Neuronal stem cell (in vitro differentiated cells): ENCODE measurements at regions not wholly inside any gene's neighbourhood (a gene's known extent, or its start where the extent isn't known, plus 50 kb on each side); places are given as distances from the start of the nearest gene placed in this dataset.

Experiments
- DNase-seq: peaks from one replicate; pipeline ENCODE4 v3.0.0-alpha.2; 2013; ENCODE audit warnings: low spot score
- H2AFZ ChIP-seq: one replicate; pipeline ENCODE4 v1.6.1; 2013; ENCODE audit warnings: mild to moderate bottlenecking, low read length, inconsistent platforms
- H2AK5ac ChIP-seq: 2 replicates; pipeline ENCODE4 v1.6.1; 2013; ENCODE audit warnings: low read depth, mild to moderate bottlenecking, inconsistent platforms, low read length, moderate library complexity, mixed read lengths
- H2BK120ac ChIP-seq: 2 replicates; pipeline ENCODE4 v1.6.1; 2013; ENCODE audit warnings: low read depth, mild to moderate bottlenecking, inconsistent platforms, low read length, moderate library complexity, mixed read lengths
- H2BK12ac ChIP-seq: one replicate; pipeline ENCODE4 v1.6.1; 2013; ENCODE audit warnings: low read length, inconsistent platforms
- H2BK15ac ChIP-seq: 2 replicates; pipeline ENCODE4 v1.6.1; 2013; ENCODE audit warnings: mild to moderate bottlenecking, low read length, inconsistent platforms, mixed read lengths
- H2BK5ac ChIP-seq: one replicate; pipeline ENCODE4 v1.6.1; 2013; ENCODE audit warnings: inconsistent platforms, mild to moderate bottlenecking, low read length, moderate library complexity
- H3K14ac ChIP-seq: one replicate; pipeline ENCODE4 v1.6.1; 2013; ENCODE audit warnings: low read length, inconsistent platforms
- H3K18ac ChIP-seq: 2 replicates; pipeline ENCODE4 v1.6.1; 2013; ENCODE audit warnings: low read length, inconsistent platforms
- H3K23ac ChIP-seq: 2 replicates; pipeline ENCODE4 v1.6.1; 2013; ENCODE audit warnings: low read depth, mild to moderate bottlenecking, mixed read lengths, low read length, inconsistent platforms; ENCODE audit not compliant: poor library complexity
- H3K27ac ChIP-seq: replicated peaks from 3 replicates; pipeline ENCODE4 v1.5.1; 2013; ENCODE audit warnings: low read length, inconsistent platforms
- H3K27me3 ChIP-seq, 3 experiments: 2 replicates each; pipeline ENCODE4 v1.6.1; 2013; ENCODE audit warnings: low read length in 3 of 3, mild to moderate bottlenecking in 2 of 3, inconsistent platforms in 1 of 3, low read depth in 1 of 3, mixed read lengths in 1 of 3, moderate library complexity in 1 of 3; ENCODE audit not compliant: control insufficient read depth in 3 of 3, insufficient read depth in 3 of 3
- H3K36me3 ChIP-seq, 2 donors: replicated peaks in 1 of 2; 2 replicates each; pipeline ENCODE4 v1.6.1; 2013; ENCODE audit warnings: low read length in 2 of 2; ENCODE audit not compliant: control insufficient read depth in 2 of 2, insufficient read depth in 2 of 2
- H3K4ac ChIP-seq: 2 replicates; pipeline ENCODE4 v1.6.1; 2013; ENCODE audit warnings: inconsistent platforms, mild to moderate bottlenecking, low read length, moderate library complexity
- H3K4me1 ChIP-seq, 2 donors: 1 replicate in 1 of 2; 2 replicates in 1 of 2; pipeline ENCODE4 v1.6.1; 2013; ENCODE audit warnings: low read length in 2 of 2, low read depth in 1 of 2; ENCODE audit not compliant: control insufficient read depth in 2 of 2, insufficient read depth in 1 of 2
- H3K4me2 ChIP-seq: one replicate; pipeline ENCODE4 v1.6.1; 2013; ENCODE audit warnings: mild to moderate bottlenecking, low read length, inconsistent platforms; ENCODE audit not compliant: insufficient read depth, poor library complexity, severe bottlenecking
- H3K4me3 ChIP-seq, 2 donors: 2 replicates each; pipeline ENCODE4 v1.5.1; 2013; ENCODE audit warnings: low read length in 2 of 2, mild to moderate bottlenecking in 2 of 2, inconsistent platforms in 1 of 2, moderate library complexity in 1 of 2
- H3K79me1 ChIP-seq: one replicate; pipeline ENCODE4 v1.6.1; 2013; ENCODE audit warnings: low read depth, mild to moderate bottlenecking, inconsistent platforms, low read length, moderate library complexity
- H3K9ac ChIP-seq: one replicate; pipeline ENCODE4 v1.6.1; 2013; ENCODE audit warnings: mild to moderate bottlenecking, low read depth, low read length, inconsistent platforms; ENCODE audit not compliant: poor library complexity
- H3K9me3 ChIP-seq, 2 donors: replicated peaks in 1 of 2; 2 replicates each; pipeline versions ENCODE3 to v1.6.1; 2013; ENCODE audit warnings: low read length in 2 of 2, mild to moderate bottlenecking in 2 of 2, inconsistent platforms in 1 of 2, low read depth in 1 of 2, mixed read lengths in 1 of 2, moderate library complexity in 1 of 2; ENCODE audit not compliant: control insufficient read depth in 2 of 2, insufficient read depth in 1 of 2
- H4K8ac ChIP-seq: one replicate; pipeline ENCODE4 v1.6.1; 2013; ENCODE audit warnings: low read depth, mild to moderate bottlenecking, inconsistent platforms, low read length, moderate library complexity
- H4K91ac ChIP-seq: one replicate; pipeline ENCODE4 v1.6.1; 2013; ENCODE audit warnings: low read length, low read depth, mild to moderate bottlenecking, inconsistent platforms; ENCODE audit not compliant: poor library complexity
- whole genome bisulfite sequencing, 2 donors: extraction: QIAGEN DNeasy Blood & Tissue Kit; methylation state at CpG; one replicate each; pipeline ENCODE4 v1.1.7; 2013; ENCODE audit warnings: missing lambda C conversion rate in 2 of 2, mixed read lengths in 1 of 2; ENCODE audit not compliant: insufficient read length in 2 of 2, insufficient replicate concordance in 1 of 2; ENCODE audit errors: extremely low coverage in 2 of 2; 5-methylcytosine and 5-hydroxymethylcytosine counted together

DNA sequence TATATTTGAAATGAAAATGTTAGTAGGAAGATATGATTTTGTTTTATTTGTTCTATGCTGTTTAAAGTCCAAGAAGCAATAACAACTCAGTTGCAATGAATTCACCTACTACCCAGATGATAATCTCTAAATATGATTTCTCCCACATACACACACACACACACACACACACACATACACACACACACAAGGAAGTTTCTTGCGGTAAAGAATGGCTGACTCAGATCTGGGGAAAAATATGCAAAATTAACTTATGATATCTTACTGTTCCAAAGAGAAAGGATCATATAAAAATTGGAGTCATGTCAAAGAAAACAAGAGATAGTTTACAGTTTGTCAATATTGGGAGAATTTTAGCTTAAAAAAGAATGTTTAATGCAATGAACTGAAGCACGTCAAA is 456.7 kb downstream of the SLC16A7 start:
- no peak overlapping the region for H2BK12ac ChIP-seq
- H3K4me3 ChIP-seq: no peak overlapping the region
- H2BK15ac ChIP-seq: no peak overlapping the region
- no peak overlapping the region for H3K9ac ChIP-seq
- WGBS, 2 donors: no CpG with 5 or more reads among the region's 2 CpGs
- H3K14ac ChIP-seq: no peak overlapping the region
- H2AK5ac ChIP-seq: no peak overlapping the region
- DNase-seq: no peak
- H3K4me2 ChIP-seq: no peak overlapping the region
- no peak overlapping the region for H3K4ac ChIP-seq
- no peaks in the 10 kb centered on the region for H3K79me1 ChIP-seq
- no peak overlapping the region for H3K27ac ChIP-seq
- no peak overlapping the region for H2AFZ ChIP-seq
- H3K4me1 ChIP-seq: no peaks in the 10 kb centered on the region
- H3K23ac ChIP-seq: no peak overlapping the region
- no peaks in the 10 kb centered on the region for H3K9me3 ChIP-seq
- no peaks in the 10 kb centered on the region for H3K27me3 ChIP-seq
- no peak overlapping the region for H2BK5ac ChIP-seq
- no peak overlapping the region for H4K8ac ChIP-seq
- H3K36me3 ChIP-seq: no peaks in the 10 kb centered on the region
- H4K91ac ChIP-seq: no peak overlapping the region
- H3K18ac ChIP-seq: no peak overlapping the region
- H2BK120ac ChIP-seq: no peak overlapping the region

DNA sequence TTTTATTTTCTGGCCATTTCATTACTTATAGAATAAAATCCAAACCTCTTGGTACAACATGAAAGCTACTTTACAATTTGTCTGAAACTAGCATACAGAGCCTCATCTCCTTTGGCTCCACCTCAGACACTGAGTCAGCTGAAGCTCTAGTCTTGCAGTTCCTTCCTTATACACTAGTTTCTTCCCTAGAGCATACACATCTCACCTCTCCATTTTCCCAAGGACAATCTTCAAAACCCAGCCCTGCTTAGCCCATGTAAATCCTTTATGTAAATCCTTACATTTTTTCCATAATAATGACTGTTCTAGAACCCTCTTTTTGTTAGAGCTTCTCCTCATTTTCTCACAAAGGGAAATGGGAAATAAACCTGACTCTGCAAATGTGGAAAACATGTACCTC is 463.4 kb downstream of the SLC16A7 start:
- Histone ChIP-seq H3K4ac (no peak overlapping the region), H4K91ac (no peak overlapping the region), H4K8ac (no peak overlapping the region), H3K27me3 (no peaks in the 10 kb centered on the region), H3K4me3 (no peak overlapping the region), H3K4me1 (no peaks in the 10 kb centered on the region), H3K14ac (no peak overlapping the region), H3K9me3 (no peaks in the 10 kb centered on the region), H3K23ac (no peak overlapping the region), H3K36me3 (no peaks in the 10 kb centered on the region), H3K18ac (no peak overlapping the region), H2AK5ac (no peak overlapping the region), H2BK5ac (no peak overlapping the region), H2BK120ac (no peak overlapping the region), H3K27ac (no peak overlapping the region), H2BK15ac (no peak overlapping the region), H3K9ac (no peak overlapping the region), H2AFZ (no peak overlapping the region), H3K4me2 (no peak overlapping the region), H2BK12ac (no peak overlapping the region), H3K79me1 (no peaks in the 10 kb centered on the region)
- DNase-seq: no peak

DNA sequence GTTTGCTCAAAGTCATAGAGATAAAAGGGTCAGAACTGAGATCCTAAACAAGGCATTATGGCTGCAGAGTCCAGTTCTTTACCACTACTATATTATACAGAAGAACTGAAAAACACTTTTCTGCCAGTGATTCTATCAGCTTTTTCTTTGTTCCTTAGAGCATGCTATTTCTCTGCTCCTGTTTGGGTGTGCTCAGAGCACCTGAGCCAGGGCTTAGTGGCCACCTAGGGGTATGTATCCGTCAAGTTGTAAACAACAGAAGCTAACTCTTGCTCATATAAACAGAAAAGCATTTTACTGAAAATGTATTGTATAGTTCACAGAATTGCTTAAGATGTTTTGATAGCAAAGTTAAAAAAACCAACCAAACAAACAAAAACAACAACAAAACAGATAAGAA is 470.8 kb downstream of the SLC16A7 start:
- Histone ChIP-seq H3K79me1 (no peaks in the 10 kb centered on the region), H3K27me3 (no peaks in the 10 kb centered on the region), H3K23ac (no peak overlapping the region), H3K27ac (no peak overlapping the region), H3K4me1 (no peaks in the 10 kb centered on the region), H2AK5ac (no peak overlapping the region), H3K4me2 (no peak overlapping the region), H2BK12ac (no peak overlapping the region), H4K8ac (no peak overlapping the region), H3K9me3 (no peaks in the 10 kb centered on the region), H2BK15ac (no peak overlapping the region), H2BK5ac (no peak overlapping the region), H2AFZ (no peak overlapping the region), H3K9ac (no peak overlapping the region), H4K91ac (no peak overlapping the region), H2BK120ac (no peak overlapping the region), H3K14ac (no peak overlapping the region), H3K36me3 (no peaks in the 10 kb centered on the region), H3K4me3 (no peak overlapping the region), H3K18ac (no peak overlapping the region), H3K4ac (no peak overlapping the region)
- DNase-seq: no peak
- WGBS, 2 donors: no CpG with 5 or more reads among the region's 1 CpG

DNA sequence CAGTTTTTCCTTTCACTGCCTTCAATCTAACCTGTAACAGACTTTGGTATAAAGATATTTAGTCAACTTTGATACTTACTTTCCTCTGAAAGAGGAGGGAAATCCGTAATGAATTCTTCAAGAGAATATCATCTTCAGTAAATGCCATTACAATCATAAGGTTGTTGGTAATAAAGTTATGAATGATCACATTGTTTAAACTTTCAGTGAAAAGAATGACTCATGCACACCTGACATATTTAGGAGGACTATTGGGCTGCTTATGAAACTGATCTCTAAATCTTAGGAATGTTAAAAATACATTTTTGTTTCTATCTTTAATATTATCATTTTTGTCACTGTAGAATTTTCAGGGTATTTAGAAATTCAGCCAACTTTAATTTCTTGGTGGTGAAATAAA is 474.7 kb downstream of the SLC16A7 start:
- no peak overlapping the region for H2BK5ac ChIP-seq
- no peak overlapping the region for H2BK120ac ChIP-seq
- no peak overlapping the region for H3K4me2 ChIP-seq
- H3K27ac ChIP-seq: no peak overlapping the region
- H3K79me1 ChIP-seq: no peaks in the 10 kb centered on the region
- H3K9me3 ChIP-seq: no peaks in the 10 kb centered on the region
- H3K4ac ChIP-seq: no peak overlapping the region
- no peak overlapping the region for H3K14ac ChIP-seq
- no peak for DNase-seq
- H3K36me3 ChIP-seq: no peaks in the 10 kb centered on the region
- H2BK15ac ChIP-seq: no peak overlapping the region
- H3K4me3 ChIP-seq: no peak overlapping the region
- no peak overlapping the region for H2BK12ac ChIP-seq
- H3K23ac ChIP-seq: no peak overlapping the region
- H3K4me1 ChIP-seq: no peaks in the 10 kb centered on the region
- no CpG with 5 or more reads among the region's 1 CpG for WGBS, 2 donors
- H2AK5ac ChIP-seq: no peak overlapping the region
- no peak overlapping the region for H2AFZ ChIP-seq
- H4K91ac ChIP-seq: no peak overlapping the region
- no peak overlapping the region for H3K9ac ChIP-seq
- no peak overlapping the region for H4K8ac ChIP-seq
- no peaks in the 10 kb centered on the region for H3K27me3 ChIP-seq
- H3K18ac ChIP-seq: no peak overlapping the region
